HT1080 (cell line): ENCODE measurements at regions not wholly inside any gene's neighbourhood (a gene's known extent, or its start where the extent isn't known, plus 50 kb on each side); places are given as distances from the start of the nearest gene placed in this dataset.

Source experiments
- DNase-seq: peaks from one replicate; pipeline ENCODE4 v3.0.0-alpha.2; 2015; ENCODE audit warnings: low read depth

GRCh38 chr3:187950671-187951070 lies 203.3 kb upstream of the LPP start:
- no peak for DNase-seq

DNA sequence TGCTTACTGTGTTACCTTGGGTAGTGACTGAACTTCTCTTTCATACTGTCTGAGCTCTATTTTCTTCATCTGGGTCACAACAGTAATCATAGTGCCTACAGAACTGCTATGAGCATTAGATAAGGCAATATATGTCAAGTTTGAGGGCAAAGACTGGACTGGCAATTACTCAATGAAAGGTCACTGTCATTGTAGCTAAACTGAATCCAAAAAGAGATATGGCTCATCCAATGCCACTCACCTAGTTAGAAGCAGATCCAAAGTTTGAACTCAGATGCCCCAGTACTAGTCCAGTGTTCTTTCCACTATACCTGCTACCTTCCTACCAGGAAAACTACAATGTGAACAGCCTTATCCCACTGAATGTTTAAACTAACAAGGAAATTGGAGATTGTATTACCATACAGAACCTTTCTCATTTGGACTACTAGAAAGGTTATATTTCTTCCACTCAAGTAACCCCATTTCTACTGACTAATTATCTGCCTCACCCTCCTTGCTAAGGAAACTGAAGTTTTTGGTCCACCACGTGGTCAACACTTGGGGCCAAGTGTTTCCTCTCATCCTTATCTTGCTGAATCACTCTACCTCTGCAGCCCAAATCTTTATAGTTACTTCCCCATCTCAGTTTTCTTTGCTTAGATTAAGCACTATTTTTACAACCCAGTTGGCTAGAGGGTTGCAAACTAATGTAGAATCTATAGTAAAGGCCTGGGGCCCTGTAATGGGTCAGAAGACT lies 202.3 kb upstream of the LPP start:
- no peak for DNase-seq

GRCh38 chr3:187952849-187953248 lies 201.1 kb upstream of the LPP start:
- peak; percentile 52 for DNase-seq

GRCh38 chr3:187954516-187954872 lies 199.5 kb upstream of the LPP start:
- DNase-seq, result no peak

DNA sequence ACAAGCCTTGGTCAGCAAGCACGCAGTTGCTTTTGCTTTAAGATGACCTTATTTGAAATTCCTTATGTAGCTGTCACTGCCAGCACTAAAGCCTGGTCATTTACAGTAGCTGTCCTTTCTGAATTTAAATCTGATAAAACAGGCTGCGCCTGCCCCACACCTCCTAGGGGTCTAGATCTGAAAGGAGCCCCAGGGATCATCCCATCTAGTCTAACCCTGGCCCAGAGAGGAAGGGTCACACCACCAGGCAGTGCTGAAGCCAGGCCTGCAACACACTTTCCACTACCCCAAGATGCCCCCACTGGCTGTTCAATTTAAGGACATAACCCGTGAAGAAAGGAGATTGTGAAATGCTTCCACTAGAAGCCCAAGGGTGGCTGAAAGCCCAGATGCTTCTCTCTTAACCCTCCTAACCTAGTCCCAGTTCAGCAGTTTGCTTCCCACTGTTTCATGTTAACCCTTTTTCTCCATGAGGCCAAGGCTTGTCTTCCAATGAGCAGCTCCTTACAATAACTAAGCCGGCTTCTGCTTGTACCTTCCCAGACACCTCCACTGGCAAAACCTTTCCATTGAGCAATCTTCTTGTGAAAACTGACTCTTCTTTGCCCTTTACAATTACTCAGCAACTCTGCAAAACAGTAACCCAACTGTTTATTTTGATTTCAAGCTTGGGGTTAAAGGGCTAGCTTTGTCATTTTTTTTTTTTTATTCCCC lies 198.9 kb upstream of the LPP start:
- DNase-seq, result peak; percentile 80

DNA sequence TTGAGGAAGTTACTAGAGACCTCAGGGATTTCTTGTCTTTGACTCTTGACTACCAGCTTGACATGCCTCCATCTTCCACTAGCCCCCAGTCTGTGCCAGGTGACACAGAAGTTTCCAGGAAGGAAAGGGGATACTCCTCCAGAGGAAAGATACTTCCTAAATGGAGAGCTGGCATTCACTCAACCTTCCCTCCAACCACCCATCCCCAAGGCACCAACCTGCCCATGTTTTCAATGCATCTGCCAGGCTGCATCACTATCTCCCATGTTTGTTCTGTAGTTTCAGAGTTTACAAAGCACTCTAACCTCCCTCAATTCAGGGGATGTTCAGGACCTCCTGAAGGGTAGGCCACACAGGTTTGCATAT lies 198.4 kb upstream of the LPP start:
- DNase-seq, result no peak

GRCh38 chr3:187957165-187957581 lies 196.8 kb upstream of the LPP start:
- DNase-seq, result no peak

DNA sequence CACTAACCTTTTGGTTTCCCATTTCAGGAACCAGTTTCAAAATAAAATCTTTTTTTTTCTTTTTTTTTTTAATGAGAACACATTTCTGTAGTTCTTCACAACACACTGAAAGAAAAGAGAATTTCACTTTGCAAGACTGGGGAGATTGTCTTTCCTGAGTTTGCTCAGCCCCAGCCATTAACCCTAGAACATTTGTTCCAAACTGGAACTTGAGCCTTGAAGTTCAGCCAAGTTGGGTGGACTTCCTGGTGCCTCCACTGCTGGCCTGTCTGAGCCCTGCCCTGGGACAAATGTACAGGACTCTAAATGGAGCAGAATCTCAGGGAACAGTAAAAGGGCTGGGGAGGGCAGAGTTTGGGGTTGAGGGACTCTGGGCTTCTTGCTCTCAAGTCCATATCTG lies 196.4 kb upstream of the LPP start:
- no peak for DNase-seq

DNA sequence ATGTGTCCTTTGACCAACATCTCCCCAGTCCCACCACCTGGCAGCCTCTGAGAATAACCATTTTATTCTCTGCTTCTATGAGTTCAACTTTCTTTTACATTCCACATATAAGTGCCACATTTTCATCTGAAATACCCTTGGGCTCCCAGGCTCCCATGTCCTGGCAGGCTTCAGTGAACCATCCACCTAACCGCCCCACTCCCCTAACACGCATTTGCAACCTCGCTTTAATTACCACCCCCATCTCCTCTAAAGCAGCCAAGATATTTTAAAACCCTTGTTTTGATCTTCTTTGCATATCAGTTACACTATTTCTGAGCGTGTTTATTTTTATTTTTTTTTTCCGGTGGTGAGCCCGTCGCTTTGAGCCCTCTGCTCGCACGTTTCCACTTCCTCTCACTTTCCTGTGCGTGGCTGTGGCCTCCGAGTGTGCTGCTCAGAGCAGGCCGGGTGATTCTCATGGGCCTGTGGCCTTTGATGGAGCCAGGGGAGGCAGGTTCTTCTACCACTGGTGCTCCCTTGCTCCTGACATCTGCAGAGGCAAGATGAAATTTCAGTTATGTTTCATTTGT lies 195.4 kb upstream of the LPP start:
- no peak for DNase-seq

- no peak for DNase-seq
These were observed 193.1 kb upstream of the LPP start for GRCh38 chr3:187960820-187961219.

DNA sequence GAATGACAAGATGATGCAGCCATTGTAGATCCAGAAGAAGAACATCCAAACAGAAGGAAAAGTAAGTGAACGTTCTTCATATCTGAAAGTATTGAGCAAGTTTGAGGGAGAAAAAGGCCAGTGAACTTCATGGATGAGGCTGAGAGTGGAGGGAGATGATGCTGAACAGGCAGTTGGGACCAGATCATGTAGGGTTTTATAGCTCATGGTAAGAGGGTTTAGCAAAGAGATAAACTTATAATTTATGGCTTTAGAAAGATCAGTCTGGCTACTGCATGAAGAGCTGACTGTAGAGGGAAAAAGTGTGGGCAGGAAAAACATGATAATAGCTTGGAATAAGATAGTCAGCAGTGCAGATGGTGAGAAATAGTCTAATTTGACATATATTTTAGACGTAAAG lies 192.6 kb upstream of the LPP start:
- no peak for DNase-seq

DNA sequence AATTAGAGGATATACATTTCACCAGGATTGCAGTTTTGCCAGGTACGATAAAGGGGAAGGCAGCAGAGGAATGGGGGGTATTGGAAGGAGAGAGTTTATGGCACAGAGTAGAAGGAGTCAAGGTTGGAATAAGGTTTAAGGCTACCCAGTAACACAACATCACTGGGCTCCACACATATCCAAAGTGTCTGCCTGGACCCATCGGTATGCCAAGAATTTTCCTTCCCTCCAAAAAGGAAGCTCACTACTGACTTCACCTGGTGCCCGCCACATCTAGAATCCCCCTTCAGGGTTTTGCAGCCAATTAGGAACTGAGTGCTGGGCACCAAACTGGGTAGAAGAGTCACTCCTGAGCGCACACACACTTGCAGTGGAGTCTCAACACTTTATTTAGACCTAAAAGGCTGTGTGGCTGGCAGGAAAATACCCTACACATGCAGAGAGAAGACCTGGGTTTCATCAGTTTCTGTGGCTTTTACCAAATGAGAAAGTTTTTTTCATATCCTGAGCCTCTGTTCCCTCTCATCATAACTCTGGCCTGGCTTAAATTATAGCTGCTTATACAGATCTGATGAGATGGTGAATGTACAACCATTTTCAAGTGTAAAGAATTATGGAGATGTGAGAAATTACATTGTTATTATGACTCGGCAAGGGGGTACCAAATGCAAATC lies 190.8 kb upstream of the LPP start:
- DNase-seq, result no peak

DNA sequence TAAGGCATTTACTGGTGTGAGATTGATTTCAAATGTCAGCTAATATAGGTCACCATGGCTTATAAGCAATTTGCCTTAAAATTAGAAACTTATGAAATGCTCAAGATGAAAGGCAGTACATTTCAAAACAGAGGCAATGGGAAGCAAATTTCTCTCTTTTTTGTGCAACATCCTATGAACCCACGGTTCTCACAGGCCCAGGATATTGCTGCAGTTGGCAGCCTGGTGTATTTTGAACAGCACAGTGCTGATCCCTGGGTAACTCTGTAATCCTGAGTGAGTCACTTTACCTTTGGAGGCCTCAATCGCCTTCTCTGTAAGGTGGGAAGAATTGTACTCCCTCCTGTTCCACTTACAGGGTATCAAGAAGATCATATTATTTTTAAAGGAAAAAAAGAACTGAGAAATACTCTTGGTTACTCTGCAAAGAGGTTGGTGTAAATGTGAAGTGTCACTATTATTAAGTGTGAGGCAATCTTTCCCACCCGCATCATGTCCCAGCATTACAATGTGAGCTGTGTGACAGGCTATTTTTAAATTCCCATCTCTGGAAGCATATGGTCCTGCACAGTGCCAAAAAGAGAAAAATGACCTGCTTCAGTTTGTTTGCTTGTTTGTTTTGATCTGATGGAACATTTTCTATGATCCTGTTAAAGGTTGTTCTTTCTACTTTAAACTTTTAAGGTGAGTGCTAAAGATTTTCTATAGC lies 190.1 kb upstream of the LPP start:
- DNase-seq, result no peak

DNA sequence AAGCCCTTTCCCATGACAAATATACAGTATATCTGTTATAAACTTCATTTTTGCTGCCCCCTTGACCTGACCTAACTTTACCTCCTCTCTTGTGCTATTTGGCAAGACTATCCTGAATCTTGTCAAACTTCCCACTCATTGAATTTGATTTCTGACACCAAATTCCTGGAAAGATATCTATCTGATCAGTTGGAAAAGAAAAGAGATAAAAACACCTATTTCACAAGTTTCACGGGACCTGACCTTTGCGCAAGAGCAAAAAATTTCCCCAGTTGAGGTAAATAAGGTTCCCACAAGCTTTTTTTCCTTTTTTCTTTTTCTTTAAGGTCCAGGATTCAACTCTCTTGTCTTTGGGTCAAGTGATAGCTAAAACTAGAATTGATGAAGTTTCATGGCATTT lies 189.2 kb upstream of the LPP start:
- DNase-seq, result no peak

DNA sequence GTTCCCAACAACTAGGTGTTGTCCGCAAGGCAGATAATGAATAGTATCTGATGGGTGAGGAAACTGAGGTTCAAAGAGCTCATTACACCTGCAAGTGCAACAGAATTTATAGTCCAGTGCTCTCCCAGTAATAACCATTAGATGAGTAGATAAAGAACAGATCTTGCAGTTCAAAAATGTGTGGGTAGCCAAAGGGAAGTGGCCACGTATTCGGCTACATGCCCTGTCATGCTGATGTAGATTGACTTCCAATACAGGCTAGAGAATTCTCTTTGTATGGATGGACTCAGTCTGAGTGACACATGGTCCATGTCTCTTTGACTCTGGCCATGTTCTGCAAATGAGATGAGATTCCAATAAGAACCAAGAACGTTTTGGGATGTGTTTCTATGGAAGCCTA lies 187.9 kb upstream of the LPP start:
- no peak for DNase-seq

DNA sequence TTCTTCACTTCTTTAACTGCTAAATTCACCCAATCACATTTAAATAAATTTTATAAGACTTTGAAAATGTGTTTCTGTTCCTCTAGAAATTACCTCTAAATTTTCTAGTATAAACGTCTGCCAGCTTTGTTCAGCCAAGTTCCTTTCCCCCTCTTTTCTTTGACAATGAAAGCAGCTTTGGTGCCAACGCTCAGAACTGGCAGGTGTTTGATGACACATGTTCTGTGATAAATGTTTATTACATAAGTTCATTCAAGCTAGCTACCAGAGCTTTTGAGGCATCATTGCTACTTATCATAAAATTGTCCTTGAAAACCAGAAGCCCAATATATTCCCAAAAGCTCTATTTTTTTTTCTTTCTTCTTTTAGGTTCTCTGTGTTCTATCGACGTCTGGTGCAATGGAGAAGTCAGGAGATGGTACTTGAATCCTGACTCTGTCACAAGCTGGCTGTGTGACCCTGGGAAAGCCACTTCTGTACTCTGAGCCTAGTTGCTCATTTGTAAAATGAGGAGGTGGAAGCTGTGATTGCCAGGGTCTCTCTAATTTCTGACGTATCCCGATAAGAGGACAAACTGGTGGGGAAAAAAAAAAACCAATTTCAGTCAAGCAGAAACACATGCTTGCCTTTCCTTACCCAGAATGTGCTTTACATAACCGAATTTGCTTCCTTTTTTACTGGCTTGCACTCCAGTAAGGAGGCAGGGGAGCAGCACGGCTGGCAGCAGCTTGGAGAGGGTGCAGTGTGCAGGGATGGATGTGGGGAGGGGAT lies 187.1 kb upstream of the LPP start:
- DNase-seq, result no peak

- DNase-seq, result no peak
These were observed 186.0 kb upstream of the LPP start for GRCh38 chr3:187967993-187968392.

GRCh38 chr3:187968883-187969580 lies 184.9 kb upstream of the LPP start:
- no peak for DNase-seq

- DNase-seq, result no peak
These were observed 184.4 kb upstream of the LPP start for GRCh38 chr3:187969581-187969950.

- DNase-seq, result no peak
These were observed 183.9 kb upstream of the LPP start for GRCh38 chr3:187970106-187970505.
